GM12878 (cell line): ENCODE measurements at regions not wholly inside any gene's neighbourhood (a gene's known extent, or its start where the extent isn't known, plus 50 kb on each side); places are given as distances from the start of the nearest gene placed in this dataset.

ENCODE experiments used
- ATAC-seq: fragments of 200-7000 bp; cut with Tn5 transposase; 3 replicates; pipeline ENCODE4 v1.9.1; 2020; ENCODE audit warnings: mild to moderate bottlenecking, moderate library complexity
- BruUV-seq: library from RNA; stranded (reverse); fragments of 400-500 nt; replicated peaks from 2 replicates; lab custom pipeline; 2021; lab: Mats Ljungman, UMichigan
- CTCF ChIA-PET: fragments of 300-600 bp; sonication (Branson Sonifier 250); formaldehyde crosslinking; extraction: SDS; loops from one replicate; lab custom pipeline; 2021; ENCODE audit warnings: inconsistent platforms; lab: Yijun Ruan, JAX
- POLR2A ChIA-PET: fragments of 350-600 bp; formaldehyde crosslinking; extraction: SDS; loops from one replicate; lab custom pipeline; 2021; ENCODE audit warnings: inconsistent platforms; lab: Charles Lee
- RAD21 ChIA-PET: fragments of 300-600 bp; sonication (Branson Sonifier 250); formaldehyde crosslinking; loops from one replicate; lab custom pipeline; 2023; ENCODE audit warnings: antibody characterized with exemption; ENCODE audit not compliant: unreplicated experiment; lab: Charles Lee
- SMC1A ChIA-PET: fragments of 300-600 bp; sonication (Branson Sonifier 250); formaldehyde crosslinking; loops from one replicate; lab custom pipeline; 2023; ENCODE audit not compliant: unreplicated experiment, uncharacterized antibody; lab: Charles Lee
- DNase-seq: peaks from one replicate; pipeline ENCODE4 v3.0.0-alpha.2; 2011; ENCODE audit warnings: low read depth, low spot score
- FAIRE-seq: peaks from 3 replicates; lab custom pipeline; 2011; peaks lifted over from hg19 to GRCh38; lab: Jason Lieb, UNC
- H2AFZ ChIP-seq: 2 replicates; pipeline ENCODE4 v1.6.0; 2011; ENCODE audit warnings: low read depth, low read length, control low read depth; ENCODE audit not compliant: control insufficient read depth
- H3K27ac ChIP-seq: 2 replicates; pipeline ENCODE4 v1.5.1; 2011; ENCODE audit warnings: control low read depth; ENCODE audit not compliant: control insufficient read depth, insufficient read depth
- H3K27me3 ChIP-seq, 2 experiments: replicated peaks in 1 of 2; 2 replicates each; pipeline versions ENCODE4 v1.6.0 to v1.6.1; 2011; ENCODE audit warnings: low read length in 1 of 2; ENCODE audit not compliant: control insufficient read depth in 2 of 2, insufficient read depth in 2 of 2
- H3K36me3 ChIP-seq, 2 experiments: 2 replicates each; pipeline ENCODE4 v1.5.1; 2011; ENCODE audit warnings: low read length in 1 of 2; ENCODE audit not compliant: control insufficient read depth in 2 of 2, insufficient read depth in 2 of 2
- H3K4me1 ChIP-seq: 2 replicates; pipeline ENCODE4 v1.6.1; 2011; ENCODE audit warnings: mild to moderate bottlenecking, low read length, moderate library complexity, mixed read lengths; ENCODE audit not compliant: control insufficient read depth, insufficient read depth
- H3K4me2 ChIP-seq: 2 replicates; pipeline ENCODE4 v1.6.0; 2011; ENCODE audit warnings: control low read depth; ENCODE audit not compliant: control insufficient read depth, insufficient read depth
- H3K4me3 ChIP-seq: fragments of 200-600 bp; sonication (generic); 2 replicates; pipeline ENCODE4 v1.5.1; 2016
- H3K79me2 ChIP-seq: 2 replicates; pipeline ENCODE4 v1.6.0; 2011; ENCODE audit warnings: low read length; ENCODE audit not compliant: control insufficient read depth, insufficient read depth
- H3K9ac ChIP-seq: 2 replicates; pipeline ENCODE4 v1.8.0; 2011; ENCODE audit warnings: low read length, control low read depth, mixed read lengths; ENCODE audit not compliant: control insufficient read depth, insufficient read depth
- H3K9me3 ChIP-seq: replicated peaks from 3 replicates; pipeline ENCODE4 v1.5.1; 2011; ENCODE audit warnings: mild to moderate bottlenecking, low read length; ENCODE audit not compliant: control insufficient read depth, insufficient read depth
- H4K20me1 ChIP-seq: 2 replicates; pipeline ENCODE4 v1.6.0; 2011; ENCODE audit not compliant: control insufficient read depth, insufficient read depth
- BHLHE40 ChIP-seq, 2 experiments: fragments of 450-650 bp in 1 of 2; IDR thresholded peaks; 2 replicates each; pipeline ENCODE4 v1.6.1; 2011 to 2017; ENCODE audit warnings: low read depth in 2 of 2, borderline replicate concordance in 1 of 2, improper control_type of control experiment in 1 of 2, low read length in 1 of 2, mild to moderate bottlenecking in 1 of 2
- E2F4 ChIP-seq: IDR thresholded peaks from 2 replicates; pipeline ENCODE4 v1.6.1; 2012; ENCODE audit warnings: low read depth, low read length, improper control_type of control experiment
- KLF5 ChIP-seq: fragments of 450-650 bp; IDR thresholded peaks from 2 replicates; pipeline ENCODE4 v1.6.1; 2014; ENCODE audit warnings: mild to moderate bottlenecking; ENCODE audit not compliant: partially characterized antibody
- MTA3 ChIP-seq: IDR thresholded peaks from 2 replicates; pipeline ENCODE4 v1.6.1; 2012; ENCODE audit warnings: low read length, inconsistent platforms, borderline replicate concordance
- NFXL1 ChIP-seq: fragments of 450-650 bp; IDR thresholded peaks from 2 replicates; pipeline ENCODE4 v1.6.1; 2017; ENCODE audit warnings: antibody characterized with exemption, mild to moderate bottlenecking, borderline replicate concordance
- RB1 ChIP-seq: fragments of 450-650 bp; formaldehyde crosslinking; IDR thresholded peaks from 2 replicates; pipeline ENCODE4 v1.6.1; 2017; ENCODE audit warnings: mild to moderate bottlenecking, borderline replicate concordance
- RCOR1 ChIP-seq: conservative IDR thresholded peaks from 2 replicates; pipeline ENCODE4 v1.6.1; 2012; ENCODE audit warnings: low read depth, low read length, improper control_type of control experiment
- RFX5 ChIP-seq: IDR thresholded peaks from 2 replicates; pipeline ENCODE4 v1.6.1; 2011; ENCODE audit warnings: low read depth, low read length, improper control_type of control experiment
- SMAD1 ChIP-seq: fragments of 450-650 bp; IDR thresholded peaks from 2 replicates; pipeline ENCODE4 v1.6.1; 2018; ENCODE audit warnings: mild to moderate bottlenecking, low read depth; ENCODE audit not compliant: partially characterized antibody
- WGBS: methylation state at CpG from one replicate; pipeline ENCODE4 v1.1.6; 2016; ENCODE audit warnings: low lambda C conversion rate; ENCODE audit not compliant: insufficient replicate concordance, insufficient coverage; ENCODE audit errors: missing lambda C conversion rate; 5-methylcytosine and 5-hydroxymethylcytosine counted together
- in situ Hi-C: fragments of 300-500 bp; cut with MboI; formaldehyde crosslinking; loops from 9 replicates; pipeline ENCODE4 v1.14.3; 2018; ENCODE audit warnings: mixed read lengths
- intact Hi-C: fragments of 100-400 bp; cut with micrococcal nuclease; formaldehyde crosslinking; loops from one replicate; pipeline ENCODE4 v1.14.2; 2022; ENCODE audit not compliant: unreplicated experiment

GRCh38 chr18:11268741-11269233 lies 119.4 kb upstream of the PIEZO2 start:
- no peaks in the 10 kb centered on the region for H3K79me2 ChIP-seq
- RAD21 ChIA-PET: no interaction called here
- BruUV-seq: no TSS peak
- H3K9me3 ChIP-seq: no peaks in the 10 kb centered on the region
- in situ Hi-C loops: no loop called here
- 0 out of 4 replicates have a peak, but pooled peaks cover 0 to 2% of the 10 kb centered on the region in 2 experiments for H3K27me3 ChIP-seq
- CTCF ChIA-PET: no interaction called here
- POLR2A ChIA-PET: no interaction called here
- no peak for TF ChIP-seq E2F4
- no peak for TF ChIP-seq NFXL1
- no peak for TF ChIP-seq RCOR1
- TF ChIP-seq SMAD1: no peak
- no peak for TF ChIP-seq RB1
- no peak for TF ChIP-seq BHLHE40 (IDR thresholded peaks at IDR 0.05; ENCODE audit: borderline replicate concordance in 1 of 2, low read depth in 2 of 2, low read length in 1 of 2)
- TF ChIP-seq MTA3: no peak
- no peak for TF ChIP-seq KLF5
- TF ChIP-seq RFX5: no peak
- DNase-seq (no peak), ATAC-seq (no peak), FAIRE-seq (no peak)
- 68% methylated on average over 9 of the region's 9 CpGs for WGBS
- intact Hi-C loops: no loop called here
- H3K4me3 ChIP-seq: no peak overlapping the region
- SMC1A ChIA-PET: no interaction called here
- H3K27ac ChIP-seq: no peak overlapping the region
- H4K20me1 ChIP-seq: no peaks in the 10 kb centered on the region
- no peak overlapping the region for H3K4me2 ChIP-seq
- H3K4me1 ChIP-seq: no peaks in the 10 kb centered on the region
- no peaks in the 10 kb centered on the region for H3K36me3 ChIP-seq
- H2AFZ ChIP-seq: no peak overlapping the region
- H3K9ac ChIP-seq: no peak overlapping the region
